ENCODE measurements at regions not wholly inside any gene's neighbourhood (a gene's known extent, or its start where the extent isn't known, plus 50 kb on each side); places are given as distances from the start of the nearest gene placed in this dataset.

DNA sequence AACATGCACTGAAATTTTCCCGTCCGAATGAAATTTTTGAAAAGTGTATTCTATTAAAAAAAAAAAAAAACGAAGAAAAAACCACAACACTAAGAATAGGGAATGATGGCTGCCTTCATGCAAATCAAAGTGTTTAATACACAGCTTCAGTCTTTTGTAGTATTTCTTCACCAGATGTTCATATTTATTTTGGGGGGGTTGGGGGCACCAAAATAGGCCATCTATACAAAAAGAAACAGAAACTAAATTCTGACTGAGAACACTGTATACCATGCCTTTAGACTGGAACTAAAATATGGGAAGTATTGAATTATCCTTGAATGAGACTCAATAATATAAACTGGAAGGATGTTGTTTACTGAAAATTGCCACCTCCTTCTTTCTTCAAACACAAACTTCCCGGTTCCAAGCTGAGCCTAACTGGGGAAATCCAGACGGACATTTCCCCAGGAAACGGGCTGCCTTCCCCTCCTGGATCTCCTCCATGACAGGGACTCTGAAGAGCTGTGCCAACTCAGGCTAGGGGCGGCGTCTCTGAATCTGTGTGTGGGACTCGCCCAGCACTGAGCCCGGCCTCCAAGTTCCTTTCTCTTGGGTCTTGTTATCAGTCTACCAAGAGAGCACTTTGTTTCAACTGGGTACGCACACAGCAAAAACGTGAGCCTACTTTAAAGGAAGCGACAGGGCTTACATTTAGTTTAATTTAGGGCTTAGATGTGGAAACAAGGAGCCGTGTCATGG is 511.3 kb upstream of the ADAMTS16 start:
- Histone ChIP-seq H3K27ac (replicated peaks) (no peak overlapping the region), H3K27me3 (ENCODE audit: insufficient read depth, poor library complexity, severe bottlenecking) (no peaks in the 10 kb centered on the region), H3K4me3 (replicated peaks; ENCODE audit: insufficient read depth, low read length) (no peak overlapping the region)
- no peak for DNase-seq (ENCODE audit: low read depth in 1 of 2, low spot score in 1 of 2)
- no peak for TF ChIP-seq POLR2AphosphoS5 (IDR thresholded peaks at IDR 0.05; ENCODE audit: low read depth)
- no peak for TF ChIP-seq GABPA (IDR thresholded peaks at IDR 0.05; ENCODE audit: low read depth)
- no peak for TF ChIP-seq SPI1 (IDR thresholded peaks at IDR 0.05; ENCODE audit: borderline replicate concordance, low read depth)
- TF ChIP-seq, protein P1, sequence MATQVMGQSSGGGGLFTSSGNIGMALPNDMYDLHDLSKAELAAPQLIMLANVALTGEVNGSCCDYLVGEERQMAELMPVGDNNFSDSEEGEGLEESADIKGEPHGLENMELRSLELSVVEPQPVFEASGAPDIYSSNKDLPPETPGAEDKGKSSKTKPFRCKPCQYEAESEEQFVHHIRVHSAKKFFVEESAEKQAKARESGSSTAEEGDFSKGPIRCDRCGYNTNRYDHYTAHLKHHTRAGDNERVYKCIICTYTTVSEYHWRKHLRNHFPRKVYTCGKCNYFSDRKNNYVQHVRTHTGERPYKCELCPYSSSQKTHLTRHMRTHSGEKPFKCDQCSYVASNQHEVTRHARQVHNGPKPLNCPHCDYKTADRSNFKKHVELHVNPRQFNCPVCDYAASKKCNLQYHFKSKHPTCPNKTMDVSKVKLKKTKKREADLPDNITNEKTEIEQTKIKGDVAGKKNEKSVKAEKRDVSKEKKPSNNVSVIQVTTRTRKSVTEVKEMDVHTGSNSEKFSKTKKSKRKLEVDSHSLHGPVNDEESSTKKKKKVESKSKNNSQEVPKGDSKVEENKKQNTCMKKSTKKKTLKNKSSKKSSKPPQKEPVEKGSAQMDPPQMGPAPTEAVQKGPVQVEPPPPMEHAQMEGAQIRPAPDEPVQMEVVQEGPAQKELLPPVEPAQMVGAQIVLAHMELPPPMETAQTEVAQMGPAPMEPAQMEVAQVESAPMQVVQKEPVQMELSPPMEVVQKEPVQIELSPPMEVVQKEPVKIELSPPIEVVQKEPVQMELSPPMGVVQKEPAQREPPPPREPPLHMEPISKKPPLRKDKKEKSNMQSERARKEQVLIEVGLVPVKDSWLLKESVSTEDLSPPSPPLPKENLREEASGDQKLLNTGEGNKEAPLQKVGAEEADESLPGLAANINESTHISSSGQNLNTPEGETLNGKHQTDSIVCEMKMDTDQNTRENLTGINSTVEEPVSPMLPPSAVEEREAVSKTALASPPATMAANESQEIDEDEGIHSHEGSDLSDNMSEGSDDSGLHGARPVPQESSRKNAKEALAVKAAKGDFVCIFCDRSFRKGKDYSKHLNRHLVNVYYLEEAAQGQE (IDR thresholded peaks at IDR 0.05; ENCODE audit: insufficient replicate concordance, low read depth), result no peak
- TF ChIP-seq, protein P2, sequence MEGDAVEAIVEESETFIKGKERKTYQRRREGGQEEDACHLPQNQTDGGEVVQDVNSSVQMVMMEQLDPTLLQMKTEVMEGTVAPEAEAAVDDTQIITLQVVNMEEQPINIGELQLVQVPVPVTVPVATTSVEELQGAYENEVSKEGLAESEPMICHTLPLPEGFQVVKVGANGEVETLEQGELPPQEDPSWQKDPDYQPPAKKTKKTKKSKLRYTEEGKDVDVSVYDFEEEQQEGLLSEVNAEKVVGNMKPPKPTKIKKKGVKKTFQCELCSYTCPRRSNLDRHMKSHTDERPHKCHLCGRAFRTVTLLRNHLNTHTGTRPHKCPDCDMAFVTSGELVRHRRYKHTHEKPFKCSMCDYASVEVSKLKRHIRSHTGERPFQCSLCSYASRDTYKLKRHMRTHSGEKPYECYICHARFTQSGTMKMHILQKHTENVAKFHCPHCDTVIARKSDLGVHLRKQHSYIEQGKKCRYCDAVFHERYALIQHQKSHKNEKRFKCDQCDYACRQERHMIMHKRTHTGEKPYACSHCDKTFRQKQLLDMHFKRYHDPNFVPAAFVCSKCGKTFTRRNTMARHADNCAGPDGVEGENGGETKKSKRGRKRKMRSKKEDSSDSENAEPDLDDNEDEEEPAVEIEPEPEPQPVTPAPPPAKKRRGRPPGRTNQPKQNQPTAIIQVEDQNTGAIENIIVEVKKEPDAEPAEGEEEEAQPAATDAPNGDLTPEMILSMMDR (IDR thresholded peaks at IDR 0.05; ENCODE audit: insufficient read depth, low read length), result no peak

DNA sequence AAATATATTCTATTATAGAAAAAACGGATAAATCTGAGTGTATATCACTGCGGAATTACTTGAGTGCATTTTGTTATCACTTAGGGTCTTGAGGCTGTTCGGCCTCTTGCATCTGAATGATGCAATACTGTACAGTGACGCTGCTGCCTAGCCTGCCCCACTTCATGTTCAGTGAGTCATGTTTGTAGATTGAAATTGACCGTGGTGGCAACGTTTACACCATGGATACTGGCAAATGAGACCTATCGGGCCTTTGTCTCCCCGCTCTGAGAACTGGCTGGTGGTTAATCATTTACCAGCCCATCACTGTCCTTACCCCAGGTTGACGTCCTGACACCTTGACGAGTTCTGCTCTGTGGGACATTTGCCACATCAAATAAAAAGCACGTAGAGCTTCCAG is 510.1 kb upstream of the ADAMTS16 start:
- Histone ChIP-seq H3K4me3 (replicated peaks; ENCODE audit: insufficient read depth, low read length) (no peak overlapping the region), H3K27me3 (ENCODE audit: insufficient read depth, poor library complexity, severe bottlenecking) (no peaks in the 10 kb centered on the region), H3K27ac (replicated peaks) (no peak overlapping the region)
- DNase-seq (ENCODE audit: low read depth in 1 of 2, low spot score in 1 of 2), result no peak
- TF ChIP-seq, protein P1 (IDR thresholded peaks at IDR 0.05; ENCODE audit: insufficient replicate concordance, low read depth), result no peak
- no peak for TF ChIP-seq SPI1 (IDR thresholded peaks at IDR 0.05; ENCODE audit: borderline replicate concordance, low read depth)
- TF ChIP-seq POLR2AphosphoS5 (IDR thresholded peaks at IDR 0.05; ENCODE audit: low read depth), result no peak
- TF ChIP-seq GABPA (IDR thresholded peaks at IDR 0.05; ENCODE audit: low read depth), result no peak
- TF ChIP-seq, protein P2 (IDR thresholded peaks at IDR 0.05; ENCODE audit: insufficient read depth, low read length), result no peak

DNA sequence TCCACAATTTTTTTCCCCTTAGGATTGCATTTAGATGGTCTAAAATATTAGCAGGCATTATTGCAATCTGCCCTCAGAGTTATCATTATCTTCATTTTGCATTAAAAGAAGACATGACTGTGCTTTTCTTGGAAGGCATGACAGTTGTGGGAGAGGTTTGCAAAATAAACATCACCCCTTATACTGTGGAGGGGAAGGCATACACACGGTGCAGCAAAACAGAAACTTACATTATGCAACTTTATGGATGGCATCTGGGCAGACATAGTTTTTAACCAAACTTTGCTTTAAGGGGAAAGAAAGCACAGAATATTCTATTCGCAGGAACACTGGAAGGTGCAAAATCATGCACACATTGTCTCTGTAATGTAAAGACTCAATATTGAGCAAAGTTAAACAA is 505.8 kb upstream of the ADAMTS16 start:
- Histone ChIP-seq H3K27ac (replicated peaks) (no peak overlapping the region), H3K27me3 (ENCODE audit: insufficient read depth, poor library complexity, severe bottlenecking) (no peaks in the 10 kb centered on the region), H3K4me3 (replicated peaks; ENCODE audit: insufficient read depth, low read length) (no peak overlapping the region)
- TF ChIP-seq GABPA (IDR thresholded peaks at IDR 0.05; ENCODE audit: low read depth), result no peak
- TF ChIP-seq POLR2AphosphoS5 (IDR thresholded peaks at IDR 0.05; ENCODE audit: low read depth), result no peak
- TF ChIP-seq, protein P2 (IDR thresholded peaks at IDR 0.05; ENCODE audit: insufficient read depth, low read length), result no peak
- no peak for TF ChIP-seq SPI1 (IDR thresholded peaks at IDR 0.05; ENCODE audit: borderline replicate concordance, low read depth)
- TF ChIP-seq, protein P1 (IDR thresholded peaks at IDR 0.05; ENCODE audit: insufficient replicate concordance, low read depth), result no peak
- DNase-seq (ENCODE audit: low read depth in 1 of 2, low spot score in 1 of 2), result no peak
